H1 (cell line): ENCODE measurements at regions not wholly inside any gene's neighbourhood (a gene's known extent, or its start where the extent isn't known, plus 50 kb on each side); places are given as distances from the start of the nearest gene placed in this dataset.

ENCODE experiments used
- ATF3 ChIP-seq: IDR thresholded peaks from 2 replicates; pipeline ENCODE4 v1.6.1; 2011; ENCODE audit warnings: low read depth, mild to moderate bottlenecking, low read length; ENCODE audit not compliant: insufficient read depth
- GTF2F1 ChIP-seq: IDR thresholded peaks from 2 replicates; pipeline ENCODE4 v1.6.1; 2012; ENCODE audit warnings: low read depth, low read length, improper control_type of control experiment, borderline replicate concordance
- RAD21 ChIP-seq, 2 experiments: IDR thresholded peaks in 1 of 2; conservative IDR thresholded peaks in 1 of 2; 2 replicates each; pipeline ENCODE4 v1.6.1; 2011; ENCODE audit warnings: low read depth in 2 of 2, low read length in 2 of 2, improper control_type of control experiment in 1 of 2, inconsistent platforms in 1 of 2, mild to moderate bottlenecking in 1 of 2, moderate library complexity in 1 of 2

DNA sequence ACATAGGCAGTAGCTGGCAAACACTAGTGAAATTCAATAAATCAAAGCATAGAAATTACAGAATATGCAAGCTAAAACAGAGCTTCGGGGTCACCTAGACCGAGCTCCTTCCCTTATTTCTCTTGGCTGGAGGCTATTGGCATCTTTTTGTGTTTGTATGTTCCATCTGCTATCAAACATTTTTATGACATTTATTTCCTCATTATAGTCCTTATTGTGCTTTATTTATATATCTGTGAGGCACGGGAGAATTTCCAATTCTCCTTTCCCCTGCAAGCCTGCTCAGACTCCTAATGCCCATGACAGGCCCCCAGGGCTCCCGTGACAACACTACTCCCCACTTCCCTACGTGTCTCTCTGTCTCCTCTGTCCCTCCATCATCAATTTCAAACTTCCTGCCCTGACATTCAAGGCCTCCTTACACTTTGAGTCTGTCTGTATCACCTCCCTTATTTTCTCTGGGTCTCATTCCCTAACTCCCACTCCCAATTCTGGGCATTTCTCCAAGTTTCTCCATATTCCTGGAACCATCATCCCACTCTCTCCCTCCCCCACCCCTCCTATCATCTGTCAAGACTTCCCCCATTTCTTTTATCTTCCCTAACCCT lies 316.9 kb downstream of the OSR1 start:
- TF ChIP-seq GTF2F1 = no peak
- no peak for TF ChIP-seq ATF3
- no peak for TF ChIP-seq RAD21 (IDR thresholded peaks at IDR 0.05 in 1 of 2, conservative IDR thresholded peaks at IDR 0.05 in 1 of 2; ENCODE audit: low read depth in 2 of 2, low read length in 2 of 2)
